ENCODE measurements at regions not wholly inside any gene's neighbourhood (a gene's known extent, or its start where the extent isn't known, plus 50 kb on each side); places are given as distances from the start of the nearest gene placed in this dataset.

- TF ChIP-seq CTCF (IDR thresholded peaks at IDR 0.05) (no peak), POLR2A (IDR thresholded peaks at IDR 0.05) (no peak)
These were observed 176.9 kb downstream of the KCNE4 start for GRCh38 chr2:223228871-223229270.
